GM03348 (cell line): ENCODE measurements at regions not wholly inside any gene's neighbourhood (a gene's known extent, or its start where the extent isn't known, plus 50 kb on each side); places are given as distances from the start of the nearest gene placed in this dataset.
"Not testable (repeated sequence)": the region's sequence is repeated elsewhere in the genome, so short reads cannot be mapped to it uniquely, and the experiment has no call there.

Source experiments
- DNase-seq: peaks from one replicate; pipeline ENCODE4 v3.0.0; 2012; ENCODE audit warnings: low spot score

DNA sequence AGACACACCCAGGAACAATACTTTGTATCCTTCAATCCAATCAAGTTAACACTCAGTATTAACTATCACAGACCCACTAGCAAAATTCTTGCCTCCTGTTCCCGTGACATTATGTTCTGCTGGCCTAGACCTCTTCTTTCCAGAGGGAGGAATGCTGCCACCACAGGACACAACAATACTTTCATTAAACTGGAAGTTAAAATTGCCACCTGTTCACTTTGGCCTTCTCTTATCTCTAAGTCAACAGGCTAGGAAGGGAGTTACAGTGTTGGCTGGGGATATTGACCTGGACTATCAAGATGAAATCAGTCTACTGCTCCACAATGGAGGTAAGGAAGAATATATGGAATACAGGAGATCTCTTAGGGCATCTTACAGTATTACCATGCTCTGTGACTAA lies 1000.4 kb upstream of the GBE1 start:
- DNase-seq = no peak

- DNase-seq = no peak
Measured at GRCh38 chr3:82745544-82745943, 984.1 kb upstream of the GBE1 start.

DNA sequence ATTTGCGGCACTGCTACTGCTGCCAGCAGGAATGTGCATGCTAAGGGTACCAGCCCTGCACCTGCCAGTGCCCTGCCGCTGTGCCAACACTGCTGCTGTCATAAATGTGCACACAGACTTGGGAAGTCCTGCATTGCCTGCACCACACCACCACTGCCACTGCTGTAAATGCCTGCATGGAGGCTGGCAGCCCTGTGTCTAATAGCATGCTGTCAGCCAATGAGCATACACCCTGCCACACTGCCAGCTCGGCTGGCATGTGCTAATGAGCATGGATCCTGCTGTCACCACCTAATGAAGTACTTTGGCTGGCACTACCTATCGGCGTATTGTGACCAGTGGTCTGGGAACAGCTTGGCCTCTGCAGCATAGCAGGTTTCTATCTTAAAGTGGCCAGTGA lies 981.8 kb upstream of the GBE1 start:
- no peak for DNase-seq

GRCh38 chr3:82741346-82741745 lies 979.9 kb upstream of the GBE1 start:
- DNase-seq = no peak

DNA sequence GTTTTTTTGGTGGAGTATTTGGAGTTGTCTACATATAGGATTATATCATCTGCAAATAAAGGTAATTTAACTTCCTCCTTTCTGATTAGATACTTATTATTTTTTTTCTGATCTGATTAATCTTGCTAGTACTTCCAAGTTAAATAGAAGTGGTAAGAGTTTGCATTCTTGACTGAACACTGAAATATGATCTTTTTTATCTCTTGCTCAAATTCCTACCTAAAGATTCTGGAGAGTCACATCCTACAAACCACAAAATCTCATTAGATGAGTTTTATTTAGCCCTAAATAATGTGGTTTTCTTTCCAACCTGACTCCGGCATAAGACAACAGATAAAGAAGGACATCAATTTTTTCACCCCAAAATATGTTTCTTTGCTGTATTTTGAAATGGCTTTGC lies 977.9 kb upstream of the GBE1 start:
- no peak for DNase-seq

GRCh38 chr3:82736696-82737277 lies 975.3 kb upstream of the GBE1 start:
- no peak for DNase-seq

DNA sequence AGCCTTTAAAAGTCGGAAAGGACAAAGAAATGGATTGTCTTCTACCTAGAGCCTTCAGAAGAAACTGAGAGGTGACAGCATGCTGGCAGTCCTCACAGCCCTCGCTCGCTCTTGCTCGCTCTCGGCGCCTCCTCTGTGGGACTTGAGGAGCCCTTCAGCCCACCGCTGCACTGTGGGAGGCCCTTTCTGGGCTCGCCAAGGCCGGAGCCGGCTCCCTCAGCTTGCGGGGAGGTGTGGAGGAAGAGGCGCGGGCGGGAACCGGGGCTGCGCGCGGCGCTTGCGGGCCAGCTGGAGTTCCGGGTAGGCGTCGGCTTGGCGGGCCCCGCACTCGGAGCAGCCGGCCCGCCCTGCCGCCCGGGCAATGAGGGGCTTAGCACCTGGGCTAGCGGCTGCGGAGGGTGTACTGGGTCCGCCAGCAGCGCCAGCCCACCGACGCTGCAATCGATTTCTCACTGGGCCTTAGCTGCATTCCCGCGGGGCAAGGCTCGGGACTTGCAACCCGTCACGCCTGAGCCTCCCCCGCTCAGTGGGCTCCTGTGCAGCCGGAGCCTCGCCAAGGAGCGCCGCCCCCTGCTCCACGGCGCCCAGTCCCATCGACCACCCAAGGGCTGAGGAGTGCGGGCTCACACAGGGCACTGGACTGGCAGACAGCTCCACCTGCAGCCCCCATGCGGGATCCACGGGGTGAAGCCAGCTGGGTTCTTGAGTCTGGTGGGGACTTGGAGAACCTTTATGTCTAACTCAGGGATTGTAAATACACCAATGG lies 953.8 kb upstream of the GBE1 start:
- no peak for DNase-seq

DNA sequence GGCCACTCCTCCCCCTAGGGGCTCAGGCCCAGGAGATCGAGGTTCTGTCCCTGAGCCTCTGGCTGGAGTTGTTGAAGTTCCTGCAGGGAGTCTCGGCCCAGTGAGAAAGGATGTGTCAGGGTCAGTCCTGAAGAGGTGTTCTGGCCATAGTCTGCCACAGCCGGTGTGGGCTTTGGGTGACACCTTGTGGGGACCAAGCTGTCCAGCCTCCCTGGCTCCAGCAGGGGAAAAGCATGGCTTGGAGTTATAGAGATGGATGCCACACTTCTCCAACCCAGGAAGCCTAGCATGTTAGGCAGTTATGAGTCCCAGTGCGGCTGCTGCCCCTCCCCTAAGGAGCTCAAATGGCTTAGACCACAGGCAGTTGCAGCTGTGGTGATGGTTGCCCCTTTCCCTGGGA lies 945.6 kb upstream of the GBE1 start:
- DNase-seq = no peak

DNA sequence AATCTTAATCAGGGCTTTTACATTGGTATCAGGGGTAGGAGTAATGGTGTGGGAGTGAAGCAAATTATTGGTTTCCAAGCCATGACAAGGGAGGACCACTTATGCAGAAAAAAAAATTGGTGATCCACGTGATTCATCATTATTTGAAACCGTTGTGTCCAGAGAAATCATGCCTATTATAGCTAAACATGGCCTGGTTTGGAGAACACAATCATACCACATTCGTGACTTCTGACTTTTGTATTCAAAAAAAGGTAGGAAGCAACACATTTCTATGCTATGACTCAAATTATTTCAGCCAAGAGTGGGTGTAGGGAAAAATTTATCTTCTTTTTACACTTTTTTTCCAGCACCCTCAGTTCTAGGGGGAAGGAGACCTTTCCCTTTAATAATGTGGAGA lies 924.3 kb upstream of the GBE1 start:
- no peak for DNase-seq

DNA sequence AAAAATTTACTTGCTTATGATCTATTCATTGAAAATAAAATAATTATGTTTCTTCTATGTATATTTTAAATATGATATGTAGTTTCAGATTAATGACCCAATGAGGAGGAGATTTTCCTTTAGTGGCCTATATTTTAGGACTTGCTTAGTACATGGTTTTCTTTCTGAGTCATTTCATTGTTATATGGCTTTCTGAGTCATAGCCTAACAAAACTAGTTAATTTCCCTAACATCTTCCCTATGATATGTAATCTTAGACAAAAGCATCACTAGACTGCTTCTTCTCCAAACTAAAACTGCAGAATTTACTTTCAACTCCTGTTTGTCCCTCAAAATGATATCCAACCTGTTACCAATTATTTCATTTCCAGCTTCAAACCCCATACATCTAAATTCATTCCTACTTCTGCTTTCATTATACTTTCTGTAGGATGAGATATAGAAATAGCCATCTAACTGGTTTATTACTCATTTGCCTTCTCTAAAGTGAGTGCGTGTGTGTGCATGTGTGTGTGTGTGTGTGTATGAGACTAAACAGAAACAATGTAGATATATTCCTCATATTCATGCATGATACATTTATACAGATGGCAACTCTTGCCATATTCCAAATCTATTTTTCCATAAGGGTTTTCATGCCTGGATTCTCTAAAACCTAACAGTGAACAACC lies 915.0 kb upstream of the GBE1 start:
- no peak for DNase-seq

- no peak for DNase-seq
Measured at GRCh38 chr3:82672966-82673365, 911.5 kb upstream of the GBE1 start.

GRCh38 chr3:82671466-82671865 lies 910.0 kb upstream of the GBE1 start:
- DNase-seq = no peak

DNA sequence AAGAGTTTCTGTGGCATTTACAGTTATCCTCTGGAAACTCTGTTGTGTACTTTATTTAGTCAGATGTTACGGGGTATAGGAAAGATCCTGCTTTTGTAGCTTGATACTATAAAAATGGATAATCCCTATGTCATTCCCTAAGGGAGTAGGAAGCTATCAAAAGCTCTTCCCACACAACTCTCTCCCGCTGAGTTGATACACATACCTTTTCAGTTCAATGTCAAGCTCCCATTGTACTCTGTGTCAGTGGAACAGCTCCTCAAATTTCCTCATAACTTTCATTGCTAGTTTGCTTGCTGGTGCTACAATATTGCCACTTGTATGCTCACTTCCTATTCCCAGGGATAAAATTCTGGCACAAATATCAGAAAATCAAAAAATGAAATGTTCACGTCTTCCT lies 893.3 kb upstream of the GBE1 start:
- no peak for DNase-seq

GRCh38 chr3:82643948-82644347 lies 882.5 kb upstream of the GBE1 start:
- no peak for DNase-seq

- DNase-seq = no peak
Measured at GRCh38 chr3:82641701-82642100, 880.3 kb upstream of the GBE1 start.

DNA sequence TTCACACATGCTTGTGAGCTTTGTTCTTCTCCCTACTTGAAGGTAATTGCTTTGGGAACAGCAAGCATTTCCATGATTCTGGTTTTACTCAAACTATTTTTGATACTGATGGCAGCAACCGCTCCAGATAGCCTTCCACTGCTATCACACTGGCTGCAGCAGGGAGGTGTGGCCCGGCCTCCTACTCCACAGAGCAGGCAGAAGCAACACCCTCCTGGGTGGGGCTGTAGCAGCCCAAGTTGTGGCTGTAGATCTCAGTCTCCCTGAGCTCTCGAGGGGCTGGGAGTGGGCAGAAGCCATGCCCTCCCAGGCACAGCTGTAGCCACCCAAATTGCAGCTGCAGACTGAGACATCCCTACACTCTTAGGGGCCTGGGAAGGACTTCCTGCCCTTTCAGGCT lies 878.8 kb upstream of the GBE1 start:
- no peak for DNase-seq

DNA sequence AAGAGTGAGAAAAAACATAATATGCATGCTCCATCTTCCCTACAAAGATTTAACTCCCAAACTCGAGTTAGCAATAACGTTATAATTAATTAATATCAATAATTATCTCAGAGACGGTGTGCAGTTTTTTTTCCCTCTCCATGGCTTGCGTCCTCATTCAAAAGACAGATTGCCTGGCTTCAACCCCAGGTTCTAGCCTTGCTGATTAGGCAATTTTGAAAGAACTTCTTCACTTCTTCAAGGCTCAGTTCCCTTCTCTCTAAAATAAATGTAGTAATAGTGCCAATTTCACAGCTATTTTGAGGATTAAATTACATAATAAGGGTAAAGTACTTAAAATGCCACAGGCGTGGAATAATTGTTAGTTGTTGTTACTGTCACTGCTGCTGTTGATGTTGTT lies 876.1 kb upstream of the GBE1 start:
- no peak for DNase-seq

DNA sequence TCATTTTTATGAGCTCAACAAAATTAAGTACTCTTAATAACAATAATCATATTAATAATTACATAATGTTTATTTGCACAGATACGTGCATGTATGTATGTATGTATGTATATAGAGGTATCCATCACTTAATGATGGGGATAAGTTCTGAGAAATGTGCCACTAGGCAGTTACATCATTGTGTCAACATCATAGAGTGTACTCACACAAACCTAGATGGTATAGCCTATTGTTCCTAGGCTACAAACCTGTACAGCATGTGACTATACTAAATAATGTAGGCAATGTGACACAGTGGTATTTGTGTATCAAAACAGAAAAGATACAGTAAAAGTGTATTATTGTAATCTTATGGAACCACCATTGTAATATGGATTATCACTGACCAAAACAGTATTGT lies 874.7 kb upstream of the GBE1 start:
- no peak for DNase-seq

GRCh38 chr3:82633319-82633718 lies 871.9 kb upstream of the GBE1 start:
- no peak for DNase-seq

- no peak for DNase-seq
Measured at GRCh38 chr3:82629937-82630336, 868.5 kb upstream of the GBE1 start.

GRCh38 chr3:82628385-82629014 lies 867.1 kb upstream of the GBE1 start:
- DNase-seq = no peak

DNA sequence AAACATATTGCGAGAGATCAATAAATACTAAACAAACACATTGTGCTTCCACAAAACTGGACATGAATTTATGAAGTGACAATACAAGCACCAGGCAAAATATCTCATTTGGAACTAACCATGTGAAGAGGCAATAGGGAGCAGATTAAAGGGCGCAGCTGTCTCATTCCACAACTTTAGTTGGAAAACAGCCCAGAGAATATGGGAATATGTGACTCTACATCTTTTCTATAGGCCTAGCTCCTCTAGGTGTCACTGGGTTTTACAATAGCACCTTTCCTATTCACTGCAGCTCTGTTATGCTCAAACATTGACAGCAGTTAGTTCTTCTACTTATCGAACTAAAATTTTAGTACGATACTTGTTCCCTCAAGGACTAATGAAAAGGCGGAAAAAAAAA lies 866.3 kb upstream of the GBE1 start:
- DNase-seq = no peak

- not testable (repeated sequence) for DNase-seq
Measured at GRCh38 chr3:82620744-82621143, 859.3 kb upstream of the GBE1 start.
